LHCN-M2 (cell line): ENCODE measurements at regions not wholly inside any gene's neighbourhood (a gene's known extent, or its start where the extent isn't known, plus 50 kb on each side); places are given as distances from the start of the nearest gene placed in this dataset.

Experiments
- DNase-seq: peaks from one replicate; pipeline ENCODE4 v3.0.0-alpha.2; 2012; ENCODE audit warnings: low read depth

DNA sequence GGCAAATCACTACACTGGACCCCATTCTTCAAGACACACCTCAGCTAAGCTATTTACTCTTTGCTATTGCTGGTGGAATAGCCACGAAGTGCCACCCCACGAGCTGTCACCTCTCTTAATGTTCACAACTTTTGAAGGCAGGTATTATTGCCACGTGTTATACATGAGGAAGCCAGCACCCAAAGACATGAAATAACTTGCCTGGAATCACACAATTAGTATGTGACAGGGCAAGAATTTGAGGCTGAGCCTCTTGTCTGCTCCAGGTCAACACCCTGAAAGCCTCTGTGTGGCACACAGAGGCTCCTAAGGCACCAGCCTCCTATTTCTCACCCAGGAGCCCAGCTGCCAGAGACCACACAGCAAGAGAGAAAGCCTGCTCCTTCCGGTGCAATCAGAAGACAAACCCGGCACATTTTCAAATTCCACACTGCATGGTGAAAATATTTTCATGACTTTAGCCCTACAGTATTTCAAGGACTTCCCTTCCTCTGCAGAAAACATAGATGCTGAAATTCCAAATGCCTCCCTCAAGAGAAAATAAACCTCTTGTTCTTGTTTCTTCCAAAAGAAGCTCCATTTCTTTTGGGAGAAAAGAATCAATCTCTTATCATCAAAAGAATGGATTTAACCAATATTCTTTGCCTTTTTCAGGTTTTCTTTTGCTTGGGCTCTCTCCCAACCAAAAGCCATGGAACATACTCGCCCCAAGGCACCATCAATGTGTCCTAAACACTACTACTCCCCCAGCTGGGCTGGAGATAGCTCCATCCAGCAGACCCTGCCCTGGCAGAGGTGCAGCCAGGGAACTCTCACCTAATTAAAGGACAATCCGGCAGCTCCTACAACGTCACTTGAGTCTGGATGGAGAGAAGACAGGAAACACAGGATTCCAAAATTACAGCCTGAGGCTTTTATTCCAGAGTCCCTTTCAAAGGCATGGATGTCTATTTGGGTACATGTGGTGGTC is 84.7 kb upstream of the THBS1 start:
- DNase-seq: peak; percentile 51

GRCh38 chr15:39497016-39497758 is 83.7 kb upstream of the THBS1 start:
- DNase-seq: no peak

- DNase-seq: no peak
These were observed 82.9 kb upstream of the THBS1 start for GRCh38 chr15:39497759-39498565.

DNA sequence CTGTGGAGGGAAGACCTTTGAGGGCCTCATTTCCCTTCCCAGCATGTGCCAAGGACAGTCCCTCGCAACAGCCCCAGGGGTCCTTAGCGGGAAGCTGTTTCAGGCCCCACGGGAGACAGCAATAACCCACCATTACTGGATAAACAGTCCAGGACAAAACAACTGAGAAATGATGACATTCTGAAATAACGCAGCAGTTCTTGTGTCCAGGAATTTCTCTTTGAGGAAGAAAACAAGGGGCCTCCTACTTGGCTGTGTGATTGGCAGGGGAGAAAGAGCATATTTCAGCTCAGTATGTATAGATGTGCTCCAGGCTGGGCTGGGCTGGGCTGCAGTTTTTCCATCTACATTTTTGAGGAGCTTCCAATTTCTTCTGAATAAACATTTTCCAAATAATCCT is 82.2 kb upstream of the THBS1 start:
- DNase-seq: no peak

DNA sequence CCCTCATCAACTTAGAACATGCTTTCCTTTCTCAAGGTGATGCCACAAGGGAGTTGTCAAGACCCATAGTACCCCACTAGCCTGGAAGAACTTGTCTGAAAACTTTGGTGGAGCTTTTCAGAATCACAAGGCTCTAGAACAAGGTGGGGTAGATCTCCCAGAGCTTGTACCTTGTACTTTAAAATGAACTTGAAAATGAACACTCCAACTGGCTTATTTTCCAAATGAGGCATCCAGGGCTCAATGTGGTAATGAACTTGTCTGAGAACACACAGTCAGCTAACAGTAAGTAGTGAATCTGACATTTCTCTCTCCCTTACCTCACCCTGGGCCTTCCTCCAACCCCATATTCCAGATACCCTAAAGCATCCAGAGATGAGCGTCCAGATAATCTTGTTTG is 81.8 kb upstream of the THBS1 start:
- DNase-seq: no peak

- DNase-seq: no peak
These were observed 81.2 kb upstream of the THBS1 start for GRCh38 chr15:39499681-39500080.

GRCh38 chr15:39501366-39502081 is 79.4 kb upstream of the THBS1 start:
- DNase-seq: no peak

DNA sequence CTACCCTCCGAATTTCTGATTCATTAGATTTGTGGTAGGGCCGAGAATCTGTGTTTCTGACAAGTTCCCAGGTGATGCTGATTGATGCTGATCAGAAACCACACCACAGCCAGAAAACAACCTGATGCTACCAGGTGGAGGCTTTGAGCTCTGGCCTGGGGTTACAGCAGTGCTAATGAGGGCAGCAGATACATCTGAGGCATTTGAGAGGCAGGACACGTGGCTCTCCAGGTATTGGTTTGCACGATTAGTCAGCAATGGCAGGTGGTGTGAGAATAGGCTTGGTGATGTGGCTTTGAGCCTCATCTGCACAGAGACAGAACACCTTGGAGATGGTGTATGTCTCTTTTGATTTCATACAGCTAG is 78.8 kb upstream of the THBS1 start:
- no peak for DNase-seq

DNA sequence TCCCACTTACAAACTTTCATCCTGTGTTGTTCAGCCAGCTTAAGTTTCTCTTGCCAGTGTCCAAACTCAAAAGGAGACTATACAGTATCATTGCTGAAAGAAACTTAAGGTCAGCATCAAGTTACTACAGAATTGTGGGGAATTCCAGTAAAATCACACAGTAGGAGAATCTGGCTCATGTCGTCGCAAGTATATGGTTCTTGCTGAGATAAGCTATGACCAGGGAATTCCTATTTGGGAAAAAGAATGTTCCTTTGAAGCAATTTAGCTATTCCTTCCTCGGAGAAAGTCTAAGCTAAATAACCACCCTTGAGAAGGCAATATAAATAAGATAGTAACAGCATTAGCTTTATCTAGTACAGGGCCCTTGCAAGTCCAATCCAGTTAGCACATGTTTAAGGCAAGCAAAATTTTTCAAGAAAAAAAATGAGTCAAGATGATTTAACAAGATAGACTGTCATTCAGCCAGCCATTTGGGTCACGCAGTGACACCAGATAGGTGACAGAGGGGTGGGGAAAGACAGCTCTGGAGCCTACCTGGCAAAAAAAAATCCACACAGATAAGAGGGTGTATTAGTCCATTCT is 78.2 kb upstream of the THBS1 start:
- no peak for DNase-seq

DNA sequence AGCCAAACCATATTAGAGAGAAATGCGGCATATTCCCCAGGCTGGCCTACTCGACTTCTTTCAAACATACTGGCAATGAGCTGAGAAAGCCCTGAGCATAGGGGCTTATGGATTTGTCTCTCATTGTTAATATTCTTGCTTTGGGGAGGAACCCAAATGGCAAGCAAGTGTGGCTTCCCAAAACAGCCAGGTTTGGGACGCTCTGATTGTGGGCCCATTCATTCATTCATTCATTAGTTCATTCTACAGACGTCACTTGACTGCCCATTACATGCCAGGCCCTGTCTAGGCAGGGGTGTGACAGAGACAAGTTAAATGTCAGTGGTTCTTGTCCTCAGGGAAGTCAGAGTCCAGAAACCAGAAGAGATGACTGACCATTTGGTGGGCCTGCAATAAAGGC is 77.4 kb upstream of the THBS1 start:
- no peak for DNase-seq

DNA sequence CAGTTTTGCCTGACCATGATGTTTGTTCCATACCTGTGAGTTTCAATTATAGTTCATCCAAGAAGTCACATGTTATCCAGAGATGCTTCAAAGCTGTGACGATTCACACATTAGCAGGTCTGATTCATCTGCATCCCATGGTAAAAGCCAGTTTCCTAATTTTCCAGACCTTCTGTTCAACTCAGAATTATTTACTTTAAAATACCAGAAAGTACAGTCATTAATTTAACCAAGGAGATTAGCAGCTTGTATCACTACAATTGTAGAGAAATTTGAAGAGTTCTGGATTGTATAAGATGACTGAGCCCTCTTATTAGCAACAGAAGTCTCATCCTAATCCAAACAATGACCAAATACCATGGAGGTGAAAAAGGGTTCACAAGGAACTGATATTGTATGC is 76.1 kb upstream of the THBS1 start:
- DNase-seq: peak; percentile 78

- DNase-seq: no peak
These were observed 74.7 kb upstream of the THBS1 start for GRCh38 chr15:39506146-39506545.

DNA sequence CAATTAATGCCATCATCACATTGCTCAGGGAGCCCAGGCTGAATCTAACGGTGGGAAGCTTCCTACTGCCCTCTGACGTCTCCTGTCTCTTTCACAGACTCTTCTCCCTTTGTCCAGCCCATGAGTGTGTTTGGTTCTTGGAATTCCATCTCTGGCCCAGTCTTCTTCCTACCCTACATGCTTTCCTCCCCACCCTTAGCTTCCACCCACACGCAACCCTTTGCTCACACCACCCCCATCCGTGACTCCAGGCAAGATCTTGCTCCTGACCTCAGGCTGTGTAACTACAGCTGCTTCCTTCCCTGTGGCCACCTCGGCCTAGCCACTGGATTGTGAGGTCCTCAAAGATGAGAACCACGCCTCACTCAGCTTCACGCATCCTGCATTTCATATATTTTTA is 72.3 kb upstream of the THBS1 start:
- DNase-seq: no peak

DNA sequence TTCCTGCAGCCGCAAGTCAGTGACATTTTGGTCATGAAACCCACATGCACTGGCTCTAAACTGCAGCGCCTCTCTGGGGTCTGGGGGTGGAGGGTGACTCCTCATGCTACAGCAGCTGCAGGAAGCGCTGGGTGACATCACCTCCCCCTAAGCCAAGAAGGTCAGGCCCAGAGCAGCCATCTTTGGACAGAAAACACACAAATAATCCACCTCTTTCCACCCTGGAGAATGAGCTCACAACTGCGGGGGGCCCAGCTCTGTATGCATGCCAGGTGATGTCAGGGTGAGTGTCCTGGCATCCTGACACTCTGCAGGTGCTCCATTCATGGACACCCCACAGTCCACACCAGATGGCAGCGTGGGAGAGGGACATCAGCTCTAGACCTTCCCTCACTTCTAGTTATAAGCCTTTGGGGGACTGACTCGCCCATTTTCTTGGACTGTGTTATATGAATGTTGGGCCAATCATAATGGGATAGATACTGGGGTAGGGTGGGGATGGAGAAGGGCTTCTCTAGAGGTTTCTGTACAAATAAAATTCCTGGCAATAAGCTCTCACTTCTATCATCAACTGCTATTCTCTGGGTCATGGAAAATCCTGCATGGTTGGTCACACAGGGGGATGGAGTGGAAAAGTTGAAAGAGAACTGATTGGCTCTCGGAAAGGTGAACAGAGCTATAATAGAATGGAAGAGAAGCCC is 70.7 kb upstream of the THBS1 start:
- DNase-seq: peak; percentile 88

- DNase-seq: peak; percentile 97
These were observed 69.6 kb upstream of the THBS1 start for GRCh38 chr15:39511000-39511915.

DNA sequence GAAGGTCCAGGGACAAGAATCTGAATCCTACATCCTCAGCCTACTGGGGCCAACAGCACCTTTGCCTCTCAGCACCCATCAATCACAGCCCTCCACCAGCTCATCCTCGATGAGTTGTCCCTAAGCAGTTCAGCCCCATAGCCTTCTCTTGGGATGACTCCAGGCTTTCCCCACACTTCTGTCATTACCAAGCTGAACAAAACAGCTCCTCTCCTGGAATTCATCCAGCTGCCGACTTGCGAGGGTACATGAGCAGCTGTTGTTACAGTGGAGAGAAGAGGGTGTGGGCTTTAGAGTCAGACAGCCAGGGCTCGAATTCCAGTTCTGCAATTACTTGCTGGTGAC is 69.0 kb upstream of the THBS1 start:
- peak; percentile 100 for DNase-seq

DNA sequence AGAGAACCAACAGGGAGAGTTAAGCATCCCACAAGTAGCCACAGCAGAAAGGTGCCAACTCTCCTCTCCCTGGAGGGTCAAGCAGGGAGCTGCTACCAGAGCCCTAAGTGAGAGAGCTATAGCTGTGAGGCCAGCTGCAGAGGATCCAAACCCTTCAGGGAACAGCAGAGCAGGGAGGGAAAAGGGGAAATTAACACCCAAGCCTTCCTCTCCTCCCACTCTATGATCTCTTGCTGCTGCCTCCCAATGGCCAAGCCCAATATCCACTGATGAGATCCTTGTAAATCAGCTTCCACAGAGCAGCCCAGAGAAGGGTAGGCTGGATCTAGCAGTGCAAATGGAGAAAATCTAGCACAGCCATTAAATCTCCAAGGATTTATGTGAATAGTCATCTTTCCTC is 68.2 kb upstream of the THBS1 start:
- DNase-seq: no peak

- no peak for DNase-seq
These were observed 66.9 kb upstream of the THBS1 start for GRCh38 chr15:39513936-39514335.

DNA sequence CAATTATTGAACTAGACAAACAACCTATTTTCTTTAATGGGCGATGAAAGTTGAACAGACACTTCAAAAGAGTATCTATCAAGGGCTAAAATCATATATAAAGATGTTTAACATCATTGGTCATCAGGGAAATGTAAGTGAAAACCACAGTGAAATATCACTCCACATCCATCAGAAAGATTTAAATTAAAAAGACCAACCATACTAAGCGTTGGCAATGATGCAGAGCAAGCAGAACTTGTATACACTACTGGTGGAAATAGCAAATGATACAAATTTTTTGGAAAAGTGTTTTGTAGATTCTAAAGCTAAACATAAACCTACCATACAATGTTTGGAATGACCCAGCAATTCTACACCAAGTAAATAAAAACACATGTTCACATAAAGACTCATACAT is 65.9 kb upstream of the THBS1 start:
- no peak for DNase-seq
